ENCODE measurements at regions not wholly inside any gene's neighbourhood (a gene's known extent, or its start where the extent isn't known, plus 50 kb on each side); places are given as distances from the start of the nearest gene placed in this dataset.

GRCh38 chr20:57968120-57968519 lies 258.3 kb upstream of the PMEPA1 start:
- TF ChIP-seq CTCF (optimal IDR thresholded peaks at IDR 0.05 in 1 of 3, IDR thresholded peaks at IDR 0.05 in 1 of 3, conservative IDR thresholded peaks at IDR 0.05 in 1 of 3; ENCODE audit: extremely low read depth in 1 of 3, insufficient read depth in 2 of 3, low read length in 3 of 3) (no peak), EZH2 (IDR thresholded peaks at IDR 0.05; ENCODE audit: low read length) (no peak)
